Adrenal gland (tissue), 9 donors: ENCODE measurements at regions not wholly inside any gene's neighbourhood (a gene's known extent, or its start where the extent isn't known, plus 50 kb on each side); places are given as distances from the start of the nearest gene placed in this dataset.
A peak's percentile ranks its signal among the peaks of the same experiment; 100 is the strongest.

Experiments
- DNase-seq, 7 donors: peaks; one replicate each; pipeline ENCODE4 v3.0.0-alpha.2; 2019 to 2020
- H3K27ac ChIP-seq, 5 donors: fragments of 200-600 bp; sonication (generic) in 4 of 5; 1 replicate in 3 of 5; 2 replicates in 2 of 5; pipeline versions ENCODE4 v1.5.1 to v1.8.0; 2016 to 2020; ENCODE audit warnings: mild to moderate bottlenecking in 1 of 5
- H3K27me3 ChIP-seq: fragments of 200-600 bp; 2 replicates; pipeline ENCODE4 v1.8.0; 2021
- H3K36me3 ChIP-seq, 2 donors: fragments of 200-600 bp; replicated peaks in 1 of 2; 1 replicate in 1 of 2; 2 replicates in 1 of 2; pipeline versions ENCODE4 v1.5.1 to v1.8.0; 2018 to 2022
- H3K4me1 ChIP-seq, 2 donors: fragments of 200-600 bp; replicated peaks in 1 of 2; 1 replicate in 1 of 2; 2 replicates in 1 of 2; pipeline versions ENCODE4 v1.5.1 to v1.8.0; 2018 to 2021
- H3K4me3 ChIP-seq, 4 donors: fragments of 200-600 bp; sonication (generic) in 3 of 4; one replicate each; pipeline ENCODE4 v1.5.1; 2016 to 2018
- H3K9me3 ChIP-seq, 3 donors: fragments of 200-600 bp; sonication (generic) in 1 of 3; replicated peaks in 1 of 3; 1 replicate in 2 of 3; 2 replicates in 1 of 3; pipeline versions ENCODE4 v1.5.1 to v1.8.0; 2016 to 2021
- POLR2A ChIP-seq, 2 donors: fragments of 450-650 bp; IDR thresholded peaks; one replicate each; pipeline ENCODE4 v1.6.1; 2017; ENCODE audit warnings: antibody characterized with exemption in 2 of 2, mild to moderate bottlenecking in 2 of 2, moderate library complexity in 1 of 2
- WGBS, 4 donors: extraction: QIAGEN DNeasy Blood & Tissue Kit in 2 of 4; methylation state at CpG; one replicate each; pipeline versions ENCODE4 v1.1.5 to v1.1.7; 2013 to 2017; 5-methylcytosine and 5-hydroxymethylcytosine counted together
- intact Hi-C, 2 donors: fragments of 100-400 bp; cut with DNase I; formaldehyde crosslinking; loops; one replicate each; pipeline versions ENCODE4 v1.14.1 to v1.15.0; 2022 to 2023
- TF ChIP-seq, protein P1 (sequence below), 6 experiments: fragments of 450-650 bp in 4 of 6; fragments of 200-600 bp in 2 of 6; sonication (generic) in 1 of 6; IDR thresholded peaks; 1 replicate in 5 of 6; 2 replicates in 1 of 6; pipeline versions ENCODE4 v1.5.1 to v1.8.0; 2016 to 2021; ENCODE audit warnings: antibody characterized with exemption in 6 of 6, mild to moderate bottlenecking in 2 of 6, moderate library complexity in 1 of 6
- donor health status: healthy with polysubstance abuse.
- donor health status: Bipolar disorder and iron deficiency.
- donor health status: DM: yes; HTN: yes; CAD: no.
- donor health status: DM: no; HTN: no; CAD: no.
- donor health status: DM: no; HTN: no; CAD: no.

- 81 to 90% (median 84%) methylated on average over 7 of the region's 7 CpGs for WGBS, 4 donors
- intact Hi-C loops, result no loop called here
- Histone ChIP-seq H3K27ac (no peak overlapping the region), H3K4me1 (no peaks in the 10 kb centered on the region), H3K9me3 (no peaks in the 10 kb centered on the region), H3K27me3 (no peaks in the 10 kb centered on the region), H3K36me3 (no peaks in the 10 kb centered on the region), H3K4me3 (no peak overlapping the region)
- no peak for DNase-seq
- TF ChIP-seq, protein P1, sequence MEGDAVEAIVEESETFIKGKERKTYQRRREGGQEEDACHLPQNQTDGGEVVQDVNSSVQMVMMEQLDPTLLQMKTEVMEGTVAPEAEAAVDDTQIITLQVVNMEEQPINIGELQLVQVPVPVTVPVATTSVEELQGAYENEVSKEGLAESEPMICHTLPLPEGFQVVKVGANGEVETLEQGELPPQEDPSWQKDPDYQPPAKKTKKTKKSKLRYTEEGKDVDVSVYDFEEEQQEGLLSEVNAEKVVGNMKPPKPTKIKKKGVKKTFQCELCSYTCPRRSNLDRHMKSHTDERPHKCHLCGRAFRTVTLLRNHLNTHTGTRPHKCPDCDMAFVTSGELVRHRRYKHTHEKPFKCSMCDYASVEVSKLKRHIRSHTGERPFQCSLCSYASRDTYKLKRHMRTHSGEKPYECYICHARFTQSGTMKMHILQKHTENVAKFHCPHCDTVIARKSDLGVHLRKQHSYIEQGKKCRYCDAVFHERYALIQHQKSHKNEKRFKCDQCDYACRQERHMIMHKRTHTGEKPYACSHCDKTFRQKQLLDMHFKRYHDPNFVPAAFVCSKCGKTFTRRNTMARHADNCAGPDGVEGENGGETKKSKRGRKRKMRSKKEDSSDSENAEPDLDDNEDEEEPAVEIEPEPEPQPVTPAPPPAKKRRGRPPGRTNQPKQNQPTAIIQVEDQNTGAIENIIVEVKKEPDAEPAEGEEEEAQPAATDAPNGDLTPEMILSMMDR (IDR thresholded peaks at IDR 0.05), result no peak
- no peak for TF ChIP-seq POLR2A (IDR thresholded peaks at IDR 0.05)
These were observed 785.1 kb upstream of the SLITRK6 start for GRCh38 chr13:86584301-86584700.

DNA sequence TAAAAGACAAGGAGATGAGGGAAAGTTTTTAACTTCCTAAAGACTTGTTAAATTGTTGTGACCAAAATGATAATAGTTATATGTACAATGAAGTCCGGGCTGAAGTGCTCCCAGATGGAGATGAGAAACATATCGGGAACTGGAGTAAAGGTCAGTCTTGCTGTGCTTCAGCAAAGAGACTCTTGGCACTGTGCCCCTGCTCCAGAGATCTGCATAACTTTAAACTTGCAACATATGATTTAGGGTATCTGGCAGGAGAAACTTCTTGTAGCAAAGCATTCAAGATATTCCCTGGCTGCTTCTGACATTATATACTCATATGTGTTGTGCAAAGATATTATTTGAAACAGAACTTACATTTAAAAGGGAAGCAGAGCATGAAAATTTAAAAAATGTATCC, 786.6 kb upstream of the SLITRK6 start:
- 28 to 40% (median 31%) methylated on average over 2 of the region's 2 CpGs for WGBS, 4 donors
- H3K4me3 ChIP-seq, result no peak overlapping the region
- TF ChIP-seq POLR2A (IDR thresholded peaks at IDR 0.05), result no peak
- TF ChIP-seq, protein P1 (IDR thresholded peaks at IDR 0.05), result no peak
- no peaks in the 10 kb centered on the region for H3K4me1 ChIP-seq
- H3K9me3 ChIP-seq, result no peaks in the 10 kb centered on the region
- no peaks in the 10 kb centered on the region for H3K36me3 ChIP-seq
- peak; percentile 25 to 83 (median 68) for DNase-seq
- no peaks in the 10 kb centered on the region for H3K27me3 ChIP-seq
- no peak overlapping the region for H3K27ac ChIP-seq
- intact Hi-C loops, result no loop called here

GRCh38 chr13:86591862-86592261, 792.6 kb upstream of the SLITRK6 start:
- Histone ChIP-seq H3K4me3 (no peak overlapping the region), H3K27me3 (no peaks in the 10 kb centered on the region), H3K27ac (no peak overlapping the region), H3K36me3 (no peaks in the 10 kb centered on the region), H3K4me1 (no peaks in the 10 kb centered on the region), H3K9me3 (no peaks in the 10 kb centered on the region)
- TF ChIP-seq, protein P1 (IDR thresholded peaks at IDR 0.05), result no peak
- TF ChIP-seq POLR2A (IDR thresholded peaks at IDR 0.05), result no peak
- no peak for DNase-seq
- intact Hi-C loops, result no loop called here

GRCh38 chr13:86601351-86601750, 802.1 kb upstream of the SLITRK6 start:
- no peaks in the 10 kb centered on the region for H3K4me1 ChIP-seq
- no peaks in the 10 kb centered on the region for H3K9me3 ChIP-seq
- no peak overlapping the region for H3K27ac ChIP-seq
- no peaks in the 10 kb centered on the region for H3K36me3 ChIP-seq
- H3K27me3 ChIP-seq, result no peaks in the 10 kb centered on the region
- no peak for DNase-seq
- 83 to 93% (median 88%) methylated on average over 4 of the region's 4 CpGs for WGBS, 4 donors
- TF ChIP-seq POLR2A (IDR thresholded peaks at IDR 0.05), result no peak
- no peak overlapping the region for H3K4me3 ChIP-seq
- intact Hi-C loops, result no loop called here

- Histone ChIP-seq H3K4me1 (no peaks in the 10 kb centered on the region), H3K27me3 (no peaks in the 10 kb centered on the region), H3K36me3 (no peaks in the 10 kb centered on the region), H3K4me3 (no peak overlapping the region), H3K27ac (no peak overlapping the region), H3K9me3 (no peaks in the 10 kb centered on the region)
- 66 to 75% (median 70%) methylated on average over 2 of the region's 2 CpGs for WGBS, 4 donors
- intact Hi-C loops, result no loop called here
- DNase-seq, result no peak
- no peak for TF ChIP-seq POLR2A (IDR thresholded peaks at IDR 0.05)
- TF ChIP-seq, protein P1 (IDR thresholded peaks at IDR 0.05), result no peak
These were observed 807.0 kb upstream of the SLITRK6 start for GRCh38 chr13:86606264-86606663.
